GM12878 (cell line): ENCODE measurements at regions not wholly inside any gene's neighbourhood (a gene's known extent, or its start where the extent isn't known, plus 50 kb on each side); places are given as distances from the start of the nearest gene placed in this dataset.

Experiments
- ATF7 ChIP-seq: fragments of 450-650 bp; IDR thresholded peaks from 2 replicates; pipeline ENCODE4 v1.6.1; 2016; ENCODE audit warnings: low read depth, mild to moderate bottlenecking
- BCL11A ChIP-seq: IDR thresholded peaks from 2 replicates; pipeline ENCODE4 v1.6.1; 2011; ENCODE audit warnings: low read depth, low read length
- BHLHE40 ChIP-seq, 2 experiments: fragments of 450-650 bp in 1 of 2; IDR thresholded peaks; 2 replicates each; pipeline ENCODE4 v1.6.1; 2011 to 2017; ENCODE audit warnings: low read depth in 2 of 2, borderline replicate concordance in 1 of 2, improper control_type of control experiment in 1 of 2, low read length in 1 of 2, mild to moderate bottlenecking in 1 of 2
- BMI1 ChIP-seq: fragments of 450-650 bp; IDR thresholded peaks from 2 replicates; pipeline ENCODE4 v1.6.1; 2016; ENCODE audit warnings: mild to moderate bottlenecking, moderate library complexity, borderline replicate concordance
- CHD1 ChIP-seq: IDR thresholded peaks from 2 replicates; pipeline ENCODE4 v1.6.1; 2012; ENCODE audit warnings: low read depth, low read length, improper control_type of control experiment
- CHD2 ChIP-seq: IDR thresholded peaks from 2 replicates; pipeline ENCODE4 v1.6.1; 2011; ENCODE audit warnings: low read depth, low read length, improper control_type of control experiment, borderline replicate concordance
- CREM ChIP-seq: IDR thresholded peaks from 2 replicates; pipeline ENCODE4 v1.6.1; 2014; ENCODE audit warnings: antibody characterized with exemption, low read depth
- EZH2 ChIP-seq: IDR thresholded peaks from 2 replicates; pipeline ENCODE4 v1.6.1; 2012; ENCODE audit warnings: low read depth, mild to moderate bottlenecking, control low read depth, inconsistent platforms, low read length, borderline replicate concordance; ENCODE audit not compliant: control insufficient read depth
- GABPA ChIP-seq: IDR thresholded peaks from 2 replicates; pipeline ENCODE4 v1.6.1; 2014; ENCODE audit warnings: antibody characterized with exemption, low read depth, mild to moderate bottlenecking, inconsistent platforms
- HDGF ChIP-seq: fragments of 450-650 bp; IDR thresholded peaks from 2 replicates; pipeline ENCODE4 v1.6.1; 2016; ENCODE audit warnings: antibody characterized with exemption
- IKZF1 ChIP-seq: fragments of 450-650 bp; conservative IDR thresholded peaks from 2 replicates; pipeline ENCODE4 v1.6.1; 2017; ENCODE audit warnings: antibody characterized with exemption, mild to moderate bottlenecking
- LARP7 ChIP-seq: fragments of 450-650 bp; IDR thresholded peaks from 2 replicates; pipeline ENCODE4 v1.6.1; 2017; ENCODE audit warnings: mild to moderate bottlenecking
- MTA2 ChIP-seq: fragments of 450-650 bp; IDR thresholded peaks from 2 replicates; pipeline ENCODE4 v1.6.1; 2016; ENCODE audit warnings: low read depth, mild to moderate bottlenecking, moderate library complexity
- NBN ChIP-seq: fragments of 450-650 bp; IDR thresholded peaks from 2 replicates; pipeline ENCODE4 v1.6.1; 2016
- NR2F1 ChIP-seq: fragments of 450-650 bp; conservative IDR thresholded peaks from 2 replicates; pipeline ENCODE4 v1.6.1; 2017; ENCODE audit warnings: mild to moderate bottlenecking
- RBBP5 ChIP-seq: fragments of 200-600 bp; sonication (generic); conservative IDR thresholded peaks from 2 replicates; pipeline ENCODE4 v1.6.1; 2016
- SUPT20H ChIP-seq: IDR thresholded peaks from 2 replicates; pipeline ENCODE4 v1.6.1; 2011; ENCODE audit warnings: low read depth, mild to moderate bottlenecking, low read length, moderate library complexity, borderline replicate concordance; ENCODE audit not compliant: control insufficient read depth
- ZNF217 ChIP-seq: fragments of 450-650 bp; IDR thresholded peaks from 2 replicates; pipeline ENCODE4 v1.6.1; 2017; ENCODE audit warnings: antibody characterized with exemption, mild to moderate bottlenecking
- TF ChIP-seq, protein P1 (sequence below): fragments of 450-650 bp; IDR thresholded peaks from 2 replicates; pipeline ENCODE4 v1.6.1; 2017; ENCODE audit warnings: mild to moderate bottlenecking, moderate library complexity
- TF ChIP-seq, protein P2 (sequence below): fragments of 450-650 bp; IDR thresholded peaks from 2 replicates; pipeline ENCODE4 v1.6.1; 2017; ENCODE audit warnings: mild to moderate bottlenecking, moderate library complexity
- TF ChIP-seq, protein P3 (sequence below): fragments of 450-650 bp; formaldehyde crosslinking; IDR thresholded peaks from 2 replicates; pipeline ENCODE4 v1.4.0; 2020; ENCODE audit warnings: mild to moderate bottlenecking, moderate library complexity

DNA sequence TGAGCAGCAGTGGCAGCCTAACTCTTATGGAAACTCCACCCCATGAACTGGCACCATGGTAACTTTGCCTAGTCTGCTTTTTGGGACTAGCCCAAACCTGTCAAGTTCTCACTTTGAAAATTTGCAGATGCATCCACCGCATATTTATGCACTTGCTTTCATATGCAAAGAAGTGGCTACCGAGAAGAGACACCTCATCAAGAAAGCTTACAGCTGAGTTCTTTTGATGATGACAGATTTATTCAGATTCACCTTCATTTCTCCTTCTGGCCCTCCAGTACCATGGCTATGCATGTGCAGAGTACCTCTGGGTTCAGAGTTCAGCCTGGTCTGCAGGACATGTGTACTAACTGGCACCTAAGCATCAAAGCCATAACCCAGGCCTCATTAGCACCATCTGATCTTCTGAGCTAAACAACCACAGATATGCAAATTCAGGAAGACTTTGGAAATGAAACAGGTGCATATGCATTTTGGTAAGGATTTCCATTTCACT, 154.3 kb upstream of the TENT5A start (continued):
- TF ChIP-seq, protein P1, sequence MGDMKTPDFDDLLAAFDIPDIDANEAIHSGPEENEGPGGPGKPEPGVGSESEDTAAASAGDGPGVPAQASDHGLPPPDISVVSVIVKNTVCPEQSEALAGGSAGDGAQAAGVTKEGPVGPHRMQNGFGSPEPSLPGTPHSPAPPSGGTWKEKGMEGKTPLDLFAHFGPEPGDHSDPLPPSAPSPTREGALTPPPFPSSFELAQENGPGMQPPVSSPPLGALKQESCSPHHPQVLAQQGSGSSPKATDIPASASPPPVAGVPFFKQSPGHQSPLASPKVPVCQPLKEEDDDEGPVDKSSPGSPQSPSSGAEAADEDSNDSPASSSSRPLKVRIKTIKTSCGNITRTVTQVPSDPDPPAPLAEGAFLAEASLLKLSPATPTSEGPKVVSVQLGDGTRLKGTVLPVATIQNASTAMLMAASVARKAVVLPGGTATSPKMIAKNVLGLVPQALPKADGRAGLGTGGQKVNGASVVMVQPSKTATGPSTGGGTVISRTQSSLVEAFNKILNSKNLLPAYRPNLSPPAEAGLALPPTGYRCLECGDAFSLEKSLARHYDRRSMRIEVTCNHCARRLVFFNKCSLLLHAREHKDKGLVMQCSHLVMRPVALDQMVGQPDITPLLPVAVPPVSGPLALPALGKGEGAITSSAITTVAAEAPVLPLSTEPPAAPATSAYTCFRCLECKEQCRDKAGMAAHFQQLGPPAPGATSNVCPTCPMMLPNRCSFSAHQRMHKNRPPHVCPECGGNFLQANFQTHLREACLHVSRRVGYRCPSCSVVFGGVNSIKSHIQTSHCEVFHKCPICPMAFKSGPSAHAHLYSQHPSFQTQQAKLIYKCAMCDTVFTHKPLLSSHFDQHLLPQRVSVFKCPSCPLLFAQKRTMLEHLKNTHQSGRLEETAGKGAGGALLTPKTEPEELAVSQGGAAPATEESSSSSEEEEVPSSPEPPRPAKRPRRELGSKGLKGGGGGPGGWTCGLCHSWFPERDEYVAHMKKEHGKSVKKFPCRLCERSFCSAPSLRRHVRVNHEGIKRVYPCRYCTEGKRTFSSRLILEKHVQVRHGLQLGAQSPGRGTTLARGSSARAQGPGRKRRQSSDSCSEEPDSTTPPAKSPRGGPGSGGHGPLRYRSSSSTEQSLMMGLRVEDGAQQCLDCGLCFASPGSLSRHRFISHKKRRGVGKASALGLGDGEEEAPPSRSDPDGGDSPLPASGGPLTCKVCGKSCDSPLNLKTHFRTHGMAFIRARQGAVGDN, result peak; percentile 41; the same call in 1 of the 2 replicates
- TF ChIP-seq, protein P2, sequence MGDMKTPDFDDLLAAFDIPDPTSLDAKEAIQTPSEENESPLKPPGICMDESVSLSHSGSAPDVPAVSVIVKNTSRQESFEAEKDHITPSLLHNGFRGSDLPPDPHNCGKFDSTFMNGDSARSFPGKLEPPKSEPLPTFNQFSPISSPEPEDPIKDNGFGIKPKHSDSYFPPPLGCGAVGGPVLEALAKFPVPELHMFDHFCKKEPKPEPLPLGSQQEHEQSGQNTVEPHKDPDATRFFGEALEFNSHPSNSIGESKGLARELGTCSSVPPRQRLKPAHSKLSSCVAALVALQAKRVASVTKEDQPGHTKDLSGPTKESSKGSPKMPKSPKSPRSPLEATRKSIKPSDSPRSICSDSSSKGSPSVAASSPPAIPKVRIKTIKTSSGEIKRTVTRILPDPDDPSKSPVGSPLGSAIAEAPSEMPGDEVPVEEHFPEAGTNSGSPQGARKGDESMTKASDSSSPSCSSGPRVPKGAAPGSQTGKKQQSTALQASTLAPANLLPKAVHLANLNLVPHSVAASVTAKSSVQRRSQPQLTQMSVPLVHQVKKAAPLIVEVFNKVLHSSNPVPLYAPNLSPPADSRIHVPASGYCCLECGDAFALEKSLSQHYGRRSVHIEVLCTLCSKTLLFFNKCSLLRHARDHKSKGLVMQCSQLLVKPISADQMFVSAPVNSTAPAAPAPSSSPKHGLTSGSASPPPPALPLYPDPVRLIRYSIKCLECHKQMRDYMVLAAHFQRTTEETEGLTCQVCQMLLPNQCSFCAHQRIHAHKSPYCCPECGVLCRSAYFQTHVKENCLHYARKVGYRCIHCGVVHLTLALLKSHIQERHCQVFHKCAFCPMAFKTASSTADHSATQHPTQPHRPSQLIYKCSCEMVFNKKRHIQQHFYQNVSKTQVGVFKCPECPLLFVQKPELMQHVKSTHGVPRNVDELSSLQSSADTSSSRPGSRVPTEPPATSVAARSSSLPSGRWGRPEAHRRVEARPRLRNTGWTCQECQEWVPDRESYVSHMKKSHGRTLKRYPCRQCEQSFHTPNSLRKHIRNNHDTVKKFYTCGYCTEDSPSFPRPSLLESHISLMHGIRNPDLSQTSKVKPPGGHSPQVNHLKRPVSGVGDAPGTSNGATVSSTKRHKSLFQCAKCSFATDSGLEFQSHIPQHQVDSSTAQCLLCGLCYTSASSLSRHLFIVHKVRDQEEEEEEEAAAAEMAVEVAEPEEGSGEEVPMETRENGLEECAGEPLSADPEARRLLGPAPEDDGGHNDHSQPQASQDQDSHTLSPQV, result no peak
- TF ChIP-seq ATF7 (peak; percentile 27; the same call in 1 of the 2 replicates), ZNF217 (peak; percentile 19; the same call in 1 of the 2 replicates), IKZF1 (peak; percentile 63), BMI1 (no peak), CHD1 (no peak), EZH2 (no peak), SUPT20H (no peak), BCL11A (no peak), CHD2 (no peak), NR2F1 (peak; percentile 63), RBBP5 (no peak), LARP7 (no peak), CREM (no peak), GABPA (no peak), NBN (no peak), MTA2 (peak; percentile 77), HDGF (no peak), BHLHE40 (IDR thresholded peaks at IDR 0.05; ENCODE audit: borderline replicate concordance in 1 of 2, low read depth in 2 of 2, low read length in 1 of 2) (peak in 1 of 2 experiments; percentile 63; a peak in 2 of 4 replicates)
- TF ChIP-seq, protein P3, sequence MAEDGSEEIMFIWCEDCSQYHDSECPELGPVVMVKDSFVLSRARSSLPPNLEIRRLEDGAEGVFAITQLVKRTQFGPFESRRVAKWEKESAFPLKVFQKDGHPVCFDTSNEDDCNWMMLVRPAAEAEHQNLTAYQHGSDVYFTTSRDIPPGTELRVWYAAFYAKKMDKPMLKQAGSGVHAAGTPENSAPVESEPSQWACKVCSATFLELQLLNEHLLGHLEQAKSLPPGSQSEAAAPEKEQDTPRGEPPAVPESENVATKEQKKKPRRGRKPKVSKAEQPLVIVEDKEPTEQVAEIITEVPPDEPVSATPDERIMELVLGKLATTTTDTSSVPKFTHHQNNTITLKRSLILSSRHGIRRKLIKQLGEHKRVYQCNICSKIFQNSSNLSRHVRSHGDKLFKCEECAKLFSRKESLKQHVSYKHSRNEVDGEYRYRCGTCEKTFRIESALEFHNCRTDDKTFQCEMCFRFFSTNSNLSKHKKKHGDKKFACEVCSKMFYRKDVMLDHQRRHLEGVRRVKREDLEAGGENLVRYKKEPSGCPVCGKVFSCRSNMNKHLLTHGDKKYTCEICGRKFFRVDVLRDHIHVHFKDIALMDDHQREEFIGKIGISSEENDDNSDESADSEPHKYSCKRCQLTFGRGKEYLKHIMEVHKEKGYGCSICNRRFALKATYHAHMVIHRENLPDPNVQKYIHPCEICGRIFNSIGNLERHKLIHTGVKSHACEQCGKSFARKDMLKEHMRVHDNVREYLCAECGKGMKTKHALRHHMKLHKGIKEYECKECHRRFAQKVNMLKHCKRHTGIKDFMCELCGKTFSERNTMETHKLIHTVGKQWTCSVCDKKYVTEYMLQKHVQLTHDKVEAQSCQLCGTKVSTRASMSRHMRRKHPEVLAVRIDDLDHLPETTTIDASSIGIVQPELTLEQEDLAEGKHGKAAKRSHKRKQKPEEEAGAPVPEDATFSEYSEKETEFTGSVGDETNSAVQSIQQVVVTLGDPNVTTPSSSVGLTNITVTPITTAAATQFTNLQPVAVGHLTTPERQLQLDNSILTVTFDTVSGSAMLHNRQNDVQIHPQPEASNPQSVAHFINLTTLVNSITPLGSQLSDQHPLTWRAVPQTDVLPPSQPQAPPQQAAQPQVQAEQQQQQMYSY, result no peak
